DMS79 (cell line): ENCODE measurements at regions not wholly inside any gene's neighbourhood (a gene's known extent, or its start where the extent isn't known, plus 50 kb on each side); places are given as distances from the start of the nearest gene placed in this dataset.

Source experiments
- DNase-seq: peaks from one replicate; lab custom pipeline; 2025; lab: John Stamatoyannopoulos, UW

DNA sequence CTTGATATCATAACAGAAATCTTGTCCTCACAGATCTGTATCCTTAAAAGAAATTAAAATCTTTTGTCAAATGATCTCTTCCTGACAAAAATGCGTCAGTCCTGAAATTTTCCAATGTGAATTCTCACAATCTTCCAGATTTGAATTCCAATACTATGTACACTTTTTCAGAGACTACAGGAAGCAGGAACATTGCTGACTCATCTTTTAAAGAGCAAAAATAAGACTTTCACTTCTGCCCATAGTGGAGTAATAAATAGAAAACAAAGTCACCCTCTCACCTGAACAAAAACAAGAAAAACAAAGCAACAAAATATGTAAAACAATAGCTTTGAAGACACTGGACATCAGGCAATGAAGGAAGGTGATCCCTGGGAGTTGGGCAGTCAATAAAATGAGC is 167.0 kb upstream of the IPO5 start:
- no peak for DNase-seq

- DNase-seq, result no peak
These were observed 155.9 kb upstream of the IPO5 start for GRCh38 chr13:97797553-97797952.

DNA sequence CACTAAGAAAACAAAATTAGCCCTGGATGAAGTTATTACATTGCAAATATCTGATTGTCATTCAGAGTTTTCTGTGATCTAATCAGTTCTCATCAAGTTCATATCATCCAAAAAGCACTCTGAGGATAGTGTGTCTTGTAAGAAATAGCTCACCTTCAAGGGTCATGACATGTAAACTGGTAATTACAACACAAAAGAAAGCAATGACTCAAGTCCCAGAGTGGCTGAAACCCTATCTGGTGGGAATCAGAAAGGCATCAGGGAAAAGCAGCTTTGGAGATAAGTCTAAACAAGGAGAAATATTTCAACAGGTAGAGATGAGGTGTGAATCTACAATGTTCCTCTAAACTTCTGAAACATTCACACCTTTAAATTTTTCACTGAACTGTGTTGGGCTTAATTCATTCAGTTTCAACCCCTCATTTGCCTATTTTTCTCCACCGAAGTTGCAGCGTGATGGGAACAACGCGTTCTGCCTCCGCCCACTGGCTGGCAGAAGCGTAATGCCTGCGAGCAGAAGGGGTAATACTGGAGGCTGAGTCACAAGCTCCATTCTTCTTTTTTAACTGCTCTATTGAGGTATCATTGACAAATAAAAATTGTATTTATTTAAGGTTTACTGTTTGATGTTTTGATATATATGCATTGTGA is 155.2 kb upstream of the IPO5 start:
- no peak for DNase-seq

DNA sequence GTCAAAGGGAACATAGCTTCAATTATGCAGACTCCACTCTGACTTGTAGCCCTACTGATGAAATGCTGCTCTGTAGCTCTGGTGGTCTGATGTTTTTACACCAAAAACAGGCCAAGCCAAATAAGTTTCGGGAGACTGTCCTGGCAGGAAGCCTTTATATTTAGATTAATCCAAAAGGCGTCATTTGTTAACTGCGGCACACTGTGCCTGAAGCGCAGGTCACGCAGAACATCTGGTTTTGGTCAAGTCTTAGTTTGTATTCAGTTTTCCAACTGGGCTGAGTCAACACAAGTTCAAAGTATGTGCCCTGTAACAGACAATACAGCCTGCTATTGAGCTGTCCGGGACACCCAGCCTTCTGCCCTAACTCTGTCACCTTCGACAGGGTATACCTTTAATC is 154.6 kb upstream of the IPO5 start:
- no peak for DNase-seq

DNA sequence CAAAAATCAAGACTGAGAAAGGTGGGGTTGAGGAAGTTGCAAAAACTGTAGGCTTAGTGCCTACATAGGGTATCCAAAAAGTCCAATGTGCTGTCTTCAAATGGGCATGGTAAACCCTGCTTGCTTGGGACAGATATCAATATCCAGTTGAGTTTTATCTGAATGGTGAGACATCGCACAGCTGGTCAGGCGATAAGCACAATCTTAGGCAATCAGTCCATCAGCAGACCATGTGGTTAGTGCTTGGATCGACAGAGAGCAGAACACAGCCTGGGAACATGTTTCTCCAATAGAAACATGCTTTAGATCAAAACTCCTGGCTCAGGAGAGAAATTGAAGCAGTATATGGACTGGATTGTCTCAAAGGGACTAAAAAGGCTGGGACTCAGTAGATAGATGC is 151.3 kb upstream of the IPO5 start:
- no peak for DNase-seq

GRCh38 chr13:97809576-97809975 is 143.9 kb upstream of the IPO5 start:
- DNase-seq, result no peak

- no peak for DNase-seq
These were observed 143.3 kb upstream of the IPO5 start for GRCh38 chr13:97810152-97810551.

DNA sequence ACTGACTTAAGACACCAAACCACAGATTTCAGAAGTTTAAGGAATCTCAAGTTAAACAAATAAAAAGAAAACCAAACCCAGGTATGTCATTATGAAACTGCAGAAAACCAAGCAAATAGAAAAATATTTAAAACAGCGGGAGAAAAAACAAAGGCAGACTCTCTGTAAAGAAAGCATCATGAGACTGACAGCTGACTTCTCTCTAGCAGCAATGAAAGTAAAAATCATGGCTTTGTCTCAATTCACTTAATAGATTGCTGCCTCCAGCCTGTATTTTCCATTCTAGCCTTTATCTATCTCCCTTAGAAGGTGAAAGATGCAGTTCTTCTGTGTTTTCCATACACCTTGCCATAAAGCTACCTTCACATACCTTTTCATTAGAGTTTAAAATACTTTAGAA is 131.1 kb upstream of the IPO5 start:
- no peak for DNase-seq

DNA sequence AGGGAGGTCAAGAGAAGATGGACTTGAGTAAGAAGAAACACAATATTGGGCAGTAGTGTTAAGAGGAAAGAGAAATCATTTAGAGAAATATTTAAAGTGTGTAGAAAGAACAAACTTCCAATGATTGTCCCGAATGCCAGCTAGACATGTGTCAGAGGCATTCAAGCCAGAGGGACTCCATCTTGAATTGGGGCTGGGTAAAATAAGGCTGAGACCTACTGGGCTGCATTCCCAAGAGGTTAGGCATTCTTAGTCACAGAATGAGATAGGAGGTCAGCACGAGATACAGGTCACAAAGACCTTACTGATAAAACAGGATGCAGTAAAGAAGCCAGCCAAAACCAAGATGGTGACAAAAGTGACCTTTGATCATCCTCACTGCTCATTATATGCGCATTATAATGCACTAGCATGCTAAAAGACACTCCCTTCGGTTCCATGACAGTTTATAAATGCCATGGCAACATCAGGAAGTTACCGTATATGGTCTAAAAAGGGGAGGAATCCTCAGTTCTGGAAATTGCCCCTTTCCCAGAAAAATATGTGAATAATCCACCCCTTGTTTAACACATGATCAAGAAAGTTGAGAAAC is 127.0 kb upstream of the IPO5 start:
- DNase-seq, result no peak

DNA sequence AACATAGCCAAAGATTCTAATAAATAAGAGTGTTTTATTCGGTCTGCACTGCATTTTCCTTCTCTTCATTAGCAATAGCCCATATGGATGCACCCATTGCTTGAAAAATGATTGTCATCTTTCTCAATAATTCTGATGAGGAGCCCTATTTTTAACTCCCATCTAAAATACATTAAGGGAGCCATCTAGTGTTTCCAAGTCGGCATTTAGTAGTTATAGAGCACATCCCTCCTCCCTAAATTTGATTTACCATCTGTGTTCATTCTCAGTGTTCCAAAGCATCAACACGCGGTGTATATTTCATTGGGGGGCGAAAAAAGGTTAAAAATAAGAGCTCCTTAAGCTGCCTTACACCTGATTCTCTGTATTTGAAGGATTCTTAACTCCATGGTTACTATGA is 119.2 kb upstream of the IPO5 start:
- DNase-seq, result no peak

DNA sequence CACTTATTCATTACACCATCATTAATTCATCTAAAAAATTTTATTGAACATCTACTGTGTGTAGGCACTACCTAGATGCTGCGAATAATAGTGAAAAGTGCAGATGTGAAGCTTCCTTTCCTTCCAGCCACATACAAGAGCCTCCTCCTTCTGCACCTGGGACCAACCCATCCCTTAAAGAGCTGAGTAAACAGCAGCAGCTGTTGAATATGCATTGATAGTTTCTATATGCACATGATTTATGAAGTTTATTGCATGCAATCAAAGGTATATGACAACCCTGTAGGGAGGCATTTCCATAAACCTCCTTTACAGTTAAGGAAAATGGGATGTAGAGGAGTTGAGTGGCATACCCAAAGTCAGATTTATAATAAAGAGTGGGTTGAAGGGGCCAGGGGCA is 110.3 kb upstream of the IPO5 start:
- no peak for DNase-seq

DNA sequence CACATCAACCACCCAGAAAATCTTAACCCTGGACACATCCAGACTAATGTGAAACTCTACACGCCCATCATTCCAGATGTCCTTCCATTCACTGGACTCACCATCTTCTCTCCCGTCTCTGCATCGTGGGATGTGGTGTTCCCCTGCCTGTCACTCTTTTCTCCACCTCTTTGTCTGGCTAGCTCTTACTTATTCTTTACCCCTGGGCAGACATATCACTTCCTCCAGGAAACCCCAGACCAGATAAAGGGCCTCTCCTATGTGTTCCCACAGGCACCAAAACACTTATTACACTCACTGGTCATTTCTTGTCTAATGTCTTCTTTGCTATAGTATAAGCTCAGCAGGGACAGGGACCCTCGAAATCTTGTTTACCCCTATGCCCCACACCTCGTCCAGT is 109.3 kb upstream of the IPO5 start:
- DNase-seq, result no peak

DNA sequence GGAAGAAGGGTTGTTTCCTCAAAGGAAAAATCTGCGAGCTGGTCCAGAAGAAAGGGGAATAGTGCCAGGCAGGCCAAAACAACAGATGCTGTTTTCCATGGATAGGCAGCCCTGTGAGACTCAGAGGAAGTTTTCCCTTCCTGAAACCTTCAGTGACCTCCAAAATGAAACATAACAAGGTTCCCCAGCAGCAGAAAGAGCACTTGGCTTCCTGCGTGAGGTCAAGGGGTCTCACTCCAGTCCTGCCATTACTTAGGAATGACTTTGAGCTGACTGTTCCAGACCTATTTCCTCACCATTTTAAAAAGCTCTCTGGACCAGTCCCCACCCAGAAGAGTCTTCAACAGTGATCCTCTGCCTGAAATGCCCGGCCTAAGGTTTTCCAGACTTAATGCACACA is 104.6 kb upstream of the IPO5 start:
- no peak for DNase-seq

DNA sequence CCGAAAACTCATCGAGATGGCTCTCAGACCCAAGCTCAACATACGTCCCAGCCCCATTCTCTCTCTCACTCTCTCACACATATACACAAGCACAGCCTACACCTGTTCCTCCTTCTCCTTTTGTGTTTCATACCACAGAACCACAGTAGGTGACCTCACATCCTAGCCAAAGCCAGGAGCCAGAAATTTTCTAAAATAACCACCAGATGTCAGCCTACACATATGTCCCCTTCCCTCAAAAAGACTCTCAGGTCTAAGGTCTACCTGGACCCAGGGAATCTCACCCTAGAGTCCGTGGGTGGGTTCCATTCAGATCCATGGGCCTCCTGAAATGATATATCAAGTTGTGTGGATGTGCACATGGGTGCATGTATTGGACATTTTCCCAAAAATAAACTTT is 104.2 kb upstream of the IPO5 start:
- DNase-seq, result peak; percentile 61

- no peak for DNase-seq
These were observed 102.2 kb upstream of the IPO5 start for GRCh38 chr13:97851269-97851668.

- no peak for DNase-seq
These were observed 101.1 kb upstream of the IPO5 start for GRCh38 chr13:97852181-97852874.

DNA sequence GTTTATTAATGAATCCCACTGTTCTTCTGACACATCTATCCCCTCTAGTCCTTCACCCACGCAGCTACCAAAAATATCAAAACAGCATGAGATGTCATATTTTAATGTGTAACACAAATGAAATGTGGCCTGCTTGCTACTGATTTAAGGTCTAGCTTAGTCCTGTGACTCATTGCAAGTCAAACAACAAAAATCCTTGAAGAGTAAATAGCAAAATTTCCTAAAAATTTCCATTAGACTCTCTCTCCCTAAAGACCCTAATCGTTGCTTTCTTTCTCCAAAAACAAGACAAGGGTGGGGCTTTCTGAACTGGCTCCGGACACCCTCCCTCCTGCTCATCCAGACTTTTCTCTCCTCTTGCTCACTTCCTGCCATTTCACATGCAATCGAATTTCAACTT is 99.9 kb upstream of the IPO5 start:
- DNase-seq, result no peak

DNA sequence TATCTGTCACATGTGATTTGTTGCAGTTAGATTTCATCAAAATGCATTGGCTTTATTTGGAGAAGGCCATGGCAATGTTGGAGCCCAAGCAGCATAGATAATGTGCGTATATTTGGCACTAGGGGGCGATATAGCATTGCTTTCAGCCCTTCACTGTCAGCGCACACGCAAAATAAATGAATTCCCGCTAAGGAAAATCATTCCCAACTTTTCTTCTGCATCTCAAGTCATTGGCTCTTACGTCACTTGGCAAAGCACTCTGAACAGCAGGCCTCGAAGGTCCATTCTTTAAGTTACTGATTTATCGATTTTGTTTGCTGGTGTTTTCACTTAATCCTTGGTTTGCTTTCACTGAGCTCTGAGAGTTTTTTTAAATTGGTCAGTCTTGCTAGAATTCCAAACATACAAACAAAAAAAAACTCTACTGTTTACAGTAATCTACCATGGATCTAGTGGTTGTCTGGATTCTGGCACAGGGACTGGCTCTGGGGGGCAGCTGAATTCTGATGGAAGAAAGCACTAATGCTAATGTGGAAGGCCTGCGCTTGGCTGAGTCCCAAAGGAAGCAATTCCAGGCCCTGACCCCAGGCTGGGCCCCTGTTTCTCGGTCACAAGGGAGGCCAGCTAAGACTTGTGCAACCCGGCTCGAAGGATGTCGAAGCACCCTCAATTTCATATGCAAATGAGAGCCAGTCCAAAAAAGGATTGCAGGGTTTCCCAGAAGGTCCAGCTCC is 97.7 kb upstream of the IPO5 start:
- DNase-seq, result peak; percentile 74

GRCh38 chr13:97856304-97856675 is 97.2 kb upstream of the IPO5 start:
- no peak for DNase-seq

DNA sequence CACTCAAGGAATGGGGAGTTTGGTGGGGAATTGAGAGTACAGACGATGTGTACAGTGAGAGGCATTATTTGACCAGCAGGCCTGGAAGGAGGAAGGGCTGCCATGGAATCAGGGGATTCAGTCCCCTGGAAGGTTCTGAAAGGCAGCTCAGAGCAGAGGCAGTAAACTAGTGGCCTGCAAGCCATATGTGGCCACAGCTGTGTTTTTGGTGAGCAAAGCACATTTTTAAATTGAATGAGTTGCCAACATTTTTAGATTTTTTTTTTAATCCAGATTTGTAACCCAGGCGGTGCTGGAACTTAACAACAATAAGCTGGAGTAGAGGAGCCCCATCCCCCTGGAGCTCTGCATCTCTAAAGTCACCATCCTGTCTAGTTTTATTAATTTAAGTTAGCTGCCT is 95.3 kb upstream of the IPO5 start:
- DNase-seq, result no peak

DNA sequence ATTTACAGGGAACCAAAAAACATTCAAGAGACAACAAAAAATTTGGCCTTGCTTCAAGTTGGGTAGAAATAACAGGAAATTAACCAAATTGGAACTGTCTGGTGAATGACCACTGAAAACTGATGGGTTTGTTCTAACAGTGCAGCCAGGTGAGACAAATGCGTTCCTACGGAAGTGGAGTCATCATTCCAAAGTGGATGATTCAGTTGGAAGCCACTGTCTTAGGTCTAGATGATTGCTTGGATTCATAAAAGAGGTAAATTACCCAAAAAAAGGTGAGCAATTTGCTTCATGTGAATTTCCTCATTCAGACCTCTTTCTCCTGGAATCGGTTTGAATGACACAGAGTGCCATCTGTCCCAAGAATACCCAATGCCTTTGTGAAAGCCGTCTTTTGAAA is 87.1 kb upstream of the IPO5 start:
- no peak for DNase-seq

DNA sequence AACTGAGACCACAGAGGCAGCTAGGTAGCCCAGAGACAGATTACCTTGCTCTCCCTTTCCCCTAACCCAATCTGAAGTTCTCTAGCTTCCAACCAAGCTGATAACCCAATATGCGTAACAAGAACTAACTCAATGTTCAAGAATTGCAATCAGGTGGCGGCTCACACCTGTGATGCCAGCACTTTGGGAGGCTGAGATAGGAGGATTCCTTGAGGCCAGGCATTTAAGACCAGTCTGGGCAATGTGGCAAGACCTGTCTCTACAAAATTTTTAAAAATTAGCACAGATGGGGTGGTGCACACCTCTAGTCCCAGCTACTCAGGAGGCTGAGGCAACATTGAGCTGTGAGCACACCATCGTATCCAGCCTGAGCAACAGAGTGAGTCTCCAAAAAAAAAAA is 86.7 kb upstream of the IPO5 start:
- DNase-seq, result no peak

- no peak for DNase-seq
These were observed 80.1 kb upstream of the IPO5 start for GRCh38 chr13:97873398-97873797.
